ENCODE measurements at regions not wholly inside any gene's neighbourhood (a gene's known extent, or its start where the extent isn't known, plus 50 kb on each side); places are given as distances from the start of the nearest gene placed in this dataset.
"Not testable (repeated sequence)": the region's sequence is repeated elsewhere in the genome, so short reads cannot be mapped to it uniquely, and the experiment has no call there.

DNA sequence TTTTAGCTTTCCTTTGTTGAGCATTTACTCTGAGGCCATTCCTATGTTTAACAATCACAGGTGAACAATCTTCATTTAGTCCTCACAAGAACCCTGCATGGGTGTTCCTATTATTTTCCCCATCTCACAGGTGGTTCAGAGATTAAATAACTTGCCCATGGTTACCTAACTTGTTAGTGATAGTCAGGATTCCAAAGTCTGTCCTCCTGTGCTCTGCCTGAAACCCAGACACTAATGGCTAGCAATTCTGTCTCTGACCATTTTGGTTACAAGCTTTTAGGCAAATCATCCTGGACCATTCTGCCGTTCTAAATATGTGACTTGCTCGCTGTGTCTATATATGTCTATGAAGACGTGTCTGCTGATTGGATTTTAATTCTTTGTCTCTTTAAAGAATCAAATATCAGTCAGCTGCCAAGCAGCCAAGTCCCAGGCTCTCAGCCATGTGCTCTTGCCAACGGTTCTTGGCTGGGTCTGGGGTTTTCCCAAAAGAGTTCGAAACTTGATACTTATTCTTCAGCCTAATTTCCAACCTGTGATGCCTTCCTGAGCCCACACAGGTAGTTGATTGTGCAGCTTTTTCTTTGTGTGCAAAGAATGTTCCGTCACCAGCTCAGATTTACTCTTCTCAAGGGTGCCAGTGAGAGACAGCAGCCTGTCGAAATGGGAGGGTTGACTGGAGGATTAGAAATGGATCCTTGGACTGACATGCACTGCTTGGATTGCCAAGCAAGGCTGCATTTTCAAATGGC is 121.7 kb downstream of the NREP start:
- POLR2A ChIA-PET, result no interaction called here
- CTCF ChIA-PET, result no interaction called here

DNA sequence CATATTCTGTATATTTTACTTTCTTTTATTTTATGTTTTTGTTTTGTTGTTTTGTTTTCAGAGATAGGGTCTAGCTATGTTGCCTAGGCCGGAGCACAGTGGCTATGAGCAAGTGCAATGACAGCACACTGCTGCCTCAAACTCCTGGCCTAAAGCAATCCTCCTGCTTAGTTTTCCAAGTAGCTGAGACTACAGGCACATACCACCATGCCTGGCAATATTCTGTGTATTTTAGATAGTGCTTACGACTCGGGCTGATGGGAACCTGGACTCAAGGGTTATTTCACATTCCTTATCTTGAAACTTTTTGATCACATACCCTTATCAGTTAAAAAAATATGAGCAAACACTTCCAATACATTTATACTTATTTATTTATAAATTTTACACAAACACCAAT is 119.0 kb upstream of the STARD4 start:
- POLR2A ChIA-PET, result no interaction called here
- CTCF ChIA-PET, result no interaction called here

DNA sequence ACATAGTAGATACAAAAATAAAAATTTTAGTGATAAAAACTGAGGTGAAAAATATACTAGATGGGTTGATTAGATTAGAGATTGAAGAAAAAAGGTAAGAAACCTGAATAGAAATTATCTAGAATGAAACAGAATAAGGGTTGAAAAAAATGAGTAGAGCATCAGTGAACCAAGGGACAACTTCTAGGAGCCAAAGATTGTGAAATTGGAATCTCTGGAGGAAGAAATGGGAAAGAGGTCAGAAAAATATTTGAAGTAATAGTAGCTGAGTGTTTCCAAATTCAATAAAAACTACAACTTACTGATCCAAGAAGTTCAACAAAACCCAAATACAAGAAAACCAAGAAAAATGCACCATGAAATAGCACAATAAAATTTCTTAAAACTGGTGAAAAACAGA is 116.6 kb upstream of the STARD4 start:
- ChIA-PET CTCF (no interaction called here), POLR2A (no interaction called here)

DNA sequence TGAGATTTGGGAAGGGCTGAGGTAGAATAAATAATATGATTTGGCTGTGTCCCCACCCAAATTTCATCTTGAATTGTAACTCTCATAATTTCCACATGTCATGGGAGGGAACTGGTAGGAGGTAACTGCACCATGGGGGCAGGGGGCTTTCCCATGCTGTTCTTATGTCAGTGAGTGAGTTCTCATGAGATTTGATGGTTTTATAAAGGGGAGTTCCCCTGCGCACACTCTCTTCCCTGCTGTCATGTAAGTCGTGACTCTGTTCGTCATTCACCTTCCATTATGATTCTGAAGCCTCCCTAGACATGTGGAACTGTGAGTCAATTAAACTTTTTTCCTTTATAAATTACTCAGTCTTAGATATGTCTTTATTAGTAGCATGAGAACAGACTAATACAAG is 115.5 kb upstream of the STARD4 start:
- POLR2A ChIA-PET, result no interaction called here

DNA sequence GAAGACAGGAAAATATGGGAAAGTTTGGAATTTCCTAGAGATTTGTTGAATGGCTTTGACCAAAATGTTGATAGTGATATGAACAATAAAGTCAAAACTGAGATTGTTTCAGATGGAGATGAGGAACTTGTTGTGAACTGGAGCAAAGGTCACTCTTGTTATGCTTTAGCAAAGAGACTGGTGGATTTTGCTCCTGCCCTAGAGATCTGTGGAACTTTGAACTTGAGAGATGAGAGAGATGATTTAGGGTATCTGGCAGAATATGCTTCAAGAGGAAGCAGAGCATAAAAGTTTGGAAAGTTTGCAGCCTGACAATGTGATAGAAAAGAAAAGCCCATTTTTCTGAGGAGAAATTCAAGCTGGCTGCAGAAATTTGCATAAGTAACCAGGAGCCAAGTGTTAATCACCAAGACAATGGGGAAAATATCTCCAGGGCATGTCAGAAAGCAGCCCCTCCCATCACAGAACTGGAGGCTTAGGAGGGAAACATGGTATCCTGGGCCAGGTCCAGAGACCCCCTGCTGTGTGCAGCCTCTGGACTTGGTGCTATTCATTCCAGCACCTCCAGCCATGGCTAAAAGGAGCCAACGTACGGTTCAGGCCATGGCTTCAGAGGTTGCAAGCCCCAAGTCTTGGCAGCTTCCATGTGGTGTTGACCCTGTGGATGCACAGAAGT is 114.3 kb upstream of the STARD4 start:
- CTCF ChIA-PET, result no interaction called here

More for the DNA sequence above, 115.5 kb upstream of the STARD4 start:
- CTCF ChIA-PET, result no interaction called here

DNA sequence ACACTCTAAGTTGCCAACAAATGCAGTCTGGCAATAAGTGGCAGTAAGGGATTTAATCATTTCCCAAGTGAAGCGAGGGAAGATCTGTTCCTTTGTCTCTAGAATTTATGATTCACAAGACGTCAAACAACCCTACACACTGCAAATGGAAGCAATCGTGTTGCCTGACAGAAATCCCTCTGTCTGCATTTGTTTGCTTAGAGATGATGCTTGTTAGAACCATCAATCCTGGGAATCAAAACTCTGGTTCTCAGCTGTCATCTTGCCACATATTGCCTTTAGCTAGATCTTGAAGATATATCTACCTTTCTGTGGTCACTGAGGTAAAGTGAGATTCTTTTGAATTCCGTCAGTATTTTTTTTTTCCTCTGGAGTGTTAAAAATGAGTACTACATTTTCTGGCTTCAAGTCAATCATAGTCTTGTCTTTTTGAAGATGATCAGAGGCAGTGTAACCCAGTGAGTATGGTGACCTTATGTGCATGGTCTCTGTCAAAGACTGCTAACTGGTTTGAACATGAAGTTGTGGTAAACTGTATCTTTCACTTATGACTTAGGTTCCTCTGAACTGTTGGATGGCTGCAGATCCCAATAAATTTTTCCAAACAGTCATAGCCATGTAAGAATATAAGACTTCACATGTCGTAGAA is 106.4 kb upstream of the STARD4 start:
- CTCF ChIA-PET, result no interaction called here
- POLR2A ChIA-PET, result no interaction called here

More for the DNA sequence above, 114.3 kb upstream of the STARD4 start:
- POLR2A ChIA-PET, result no interaction called here

DNA sequence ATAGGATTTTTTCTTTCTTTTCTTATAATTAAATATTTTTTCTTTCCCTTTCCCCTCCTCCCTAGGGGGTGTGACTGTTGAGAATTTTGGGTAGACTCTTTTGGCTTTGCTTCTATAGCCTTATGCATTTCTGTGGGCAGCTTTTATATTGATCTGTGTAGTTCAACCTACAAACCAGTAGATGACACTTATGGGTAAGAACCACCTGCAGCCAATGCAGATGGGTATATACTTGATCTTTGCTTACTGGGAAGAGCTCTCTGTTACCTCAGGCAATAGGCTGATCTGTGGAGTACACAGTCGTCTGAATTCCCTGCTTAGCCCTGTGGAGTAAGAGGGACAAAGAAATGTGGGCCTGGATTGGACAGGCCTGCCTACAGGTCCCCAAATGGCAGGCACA is 102.7 kb upstream of the STARD4 start:
- CTCF ChIA-PET, result no interaction called here
- POLR2A ChIA-PET, result no interaction called here

DNA sequence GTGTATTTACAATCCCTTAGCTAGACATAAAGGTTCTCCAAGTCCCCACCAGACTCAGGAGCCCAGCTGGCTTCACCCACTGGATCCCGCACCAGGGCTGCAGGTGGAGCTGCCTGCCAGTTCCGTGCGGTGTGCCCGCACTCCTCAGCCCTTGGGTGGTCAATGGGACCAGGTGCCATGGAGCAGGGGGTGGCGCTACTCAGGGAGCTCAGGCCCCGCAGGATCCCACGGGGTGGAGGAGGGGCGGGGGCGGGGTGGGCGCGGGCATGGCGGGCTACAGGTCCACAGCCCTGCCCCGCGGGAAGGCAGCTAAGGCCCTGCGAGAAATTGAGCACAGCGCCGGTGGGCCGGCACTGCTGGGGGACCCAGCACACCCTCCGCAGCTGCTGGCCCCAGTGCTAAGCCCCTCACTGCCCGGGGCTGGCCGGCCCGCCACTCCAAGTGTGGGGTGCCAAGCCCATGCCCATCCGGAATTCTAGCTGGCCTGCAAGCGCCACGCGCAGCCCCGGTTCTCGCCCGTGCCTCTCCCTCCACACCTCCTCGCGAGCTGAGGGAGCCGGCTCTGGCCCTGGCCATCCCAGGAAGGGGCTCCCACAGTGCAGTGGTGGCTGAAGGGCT is 99.8 kb upstream of the STARD4 start:
- CTCF ChIA-PET, POLR2A ChIA-PET: not testable (repeated sequence)

DNA sequence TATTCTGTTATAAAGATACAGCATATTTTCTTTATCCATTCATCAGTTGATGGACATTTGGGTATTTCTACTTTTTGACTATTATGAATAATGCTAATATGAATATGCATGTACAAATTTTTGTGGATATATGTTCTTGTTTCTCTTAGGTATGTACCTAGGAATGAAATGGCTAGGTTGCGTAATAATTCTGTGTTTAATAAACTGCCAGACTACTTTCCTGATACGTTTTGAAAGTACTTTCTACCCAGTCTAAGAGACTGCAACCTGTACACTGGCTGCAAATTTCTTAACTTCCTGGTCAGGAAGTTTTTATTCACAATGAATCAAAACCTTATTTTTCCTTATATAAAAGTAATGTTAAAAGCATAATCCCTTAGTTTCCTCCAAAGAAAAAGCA is 93.9 kb upstream of the STARD4 start:
- ChIA-PET POLR2A (no interaction called here), CTCF (interaction anchor here (0.7 kb wide), 1 partner anchor 8 kb away, joined by 3 read pairs; no protein-coding TSS in a partner anchor)

DNA sequence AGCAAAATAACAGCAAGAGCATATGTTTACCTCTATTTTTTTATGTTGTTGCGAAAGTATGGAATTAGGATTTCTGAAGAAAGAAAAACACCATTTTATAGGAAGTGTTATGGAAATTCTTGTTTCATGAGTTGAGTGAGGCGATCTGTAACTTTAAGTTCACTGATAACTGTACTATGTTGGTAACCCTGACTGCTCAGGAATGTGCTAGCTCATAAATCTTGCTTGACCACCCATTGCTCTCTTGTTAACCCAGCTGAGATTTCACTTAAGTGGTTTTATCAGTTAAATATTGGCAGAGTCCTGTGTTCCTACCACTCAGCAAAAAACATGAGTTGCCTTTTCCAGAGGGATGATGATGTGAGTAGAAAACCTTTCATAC is 91.1 kb upstream of the STARD4 start:
- ChIA-PET CTCF (no interaction called here), POLR2A (no interaction called here)

DNA sequence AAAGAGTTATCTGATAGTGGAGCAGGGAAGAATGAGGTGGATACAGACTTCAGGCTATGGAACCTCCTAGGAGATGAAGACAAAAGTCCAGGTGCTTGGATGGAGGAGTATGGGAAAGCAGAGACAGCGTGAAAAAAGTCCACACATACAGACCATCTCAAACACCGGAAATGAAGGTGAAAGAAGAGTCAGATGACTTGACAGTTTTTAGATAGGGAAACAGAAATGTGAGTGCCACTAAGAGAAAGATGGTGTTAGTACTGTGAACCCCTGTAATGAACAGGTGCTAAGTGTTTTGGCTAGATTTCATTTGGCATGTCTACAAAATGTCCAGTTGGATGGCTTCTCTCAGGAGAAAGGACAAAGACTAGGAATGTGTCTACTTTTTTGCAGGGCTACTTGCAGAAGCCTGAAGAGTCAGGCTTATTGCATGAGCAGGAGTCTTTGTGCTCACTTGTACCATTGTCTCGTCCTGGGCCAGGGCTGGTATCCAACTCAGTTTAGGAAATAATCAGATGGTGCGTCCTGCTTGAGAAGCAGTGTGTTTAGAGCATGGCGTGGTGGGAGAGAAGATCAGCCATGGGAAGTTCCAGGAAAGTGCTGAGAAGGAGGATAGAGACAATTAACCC is 90.6 kb upstream of the STARD4 start:
- ChIA-PET CTCF (no interaction called here), POLR2A (no interaction called here)

DNA sequence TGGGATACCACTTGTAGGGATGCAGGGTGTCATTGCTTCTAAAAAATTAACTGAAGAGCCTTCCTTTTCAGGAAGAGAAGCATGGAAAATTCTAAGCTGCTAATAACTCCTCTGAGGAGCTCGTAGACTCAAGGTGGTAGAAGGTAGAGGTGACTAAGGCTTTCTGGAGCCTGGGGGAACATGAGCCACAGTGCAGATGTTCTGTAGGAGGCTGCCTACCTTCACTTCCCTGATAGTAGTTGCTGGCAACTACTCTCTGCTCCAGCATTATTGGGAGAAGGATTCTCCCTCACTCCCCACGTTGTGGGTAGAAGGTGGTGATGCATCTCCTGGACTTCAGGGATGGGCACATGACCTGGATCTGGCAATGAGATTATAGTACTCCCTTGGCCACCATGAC is 86.7 kb upstream of the STARD4 start:
- ChIA-PET CTCF (no interaction called here), POLR2A (no interaction called here)

DNA sequence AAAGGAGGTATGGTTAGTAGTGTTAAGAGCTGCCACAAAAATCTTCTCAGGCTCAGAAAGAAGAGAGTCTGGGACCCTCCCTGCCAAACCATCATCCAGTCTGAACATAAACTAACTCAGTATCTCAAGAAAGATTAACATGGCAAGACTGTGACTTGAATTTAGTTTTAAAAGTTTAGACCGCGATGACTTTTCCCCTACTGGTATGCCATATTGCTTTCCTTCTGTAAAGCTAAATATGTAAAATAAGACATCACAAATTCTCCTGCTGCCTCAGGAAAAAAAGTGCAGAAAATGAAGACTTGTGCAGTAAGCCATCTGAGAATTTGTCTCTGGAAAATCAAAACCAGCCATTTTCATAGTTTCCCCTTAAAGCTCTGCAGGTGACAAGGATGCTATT is 85.2 kb upstream of the STARD4 start:
- CTCF ChIA-PET, result interaction anchor here (0.6 to 1.1 kb wide), 2 partner anchors 9 to 45 kb away, joined by 3 read pairs; no protein-coding TSS in a partner anchor
- POLR2A ChIA-PET, result no interaction called here

DNA sequence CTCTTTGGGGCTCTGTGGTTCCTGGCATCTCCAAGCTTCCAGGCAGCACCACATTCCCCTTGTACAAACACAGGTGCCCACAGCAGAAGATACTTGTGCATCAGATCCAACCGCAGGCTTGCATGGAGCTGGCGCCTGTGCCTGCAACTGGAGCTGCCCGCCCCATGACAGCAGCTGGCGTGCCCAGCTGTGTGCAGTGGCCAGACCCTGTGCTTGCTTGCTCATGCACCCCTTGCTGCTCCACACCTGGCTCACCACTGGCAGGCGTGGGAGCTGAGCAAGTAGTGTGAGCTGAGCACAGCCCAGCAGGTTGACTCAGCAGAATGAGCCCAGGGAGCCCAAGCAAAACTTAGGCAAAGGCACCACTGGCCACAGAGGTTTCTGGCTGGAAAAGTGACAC is 84.4 kb upstream of the STARD4 start:
- ChIA-PET CTCF (no interaction called here), POLR2A (no interaction called here)

DNA sequence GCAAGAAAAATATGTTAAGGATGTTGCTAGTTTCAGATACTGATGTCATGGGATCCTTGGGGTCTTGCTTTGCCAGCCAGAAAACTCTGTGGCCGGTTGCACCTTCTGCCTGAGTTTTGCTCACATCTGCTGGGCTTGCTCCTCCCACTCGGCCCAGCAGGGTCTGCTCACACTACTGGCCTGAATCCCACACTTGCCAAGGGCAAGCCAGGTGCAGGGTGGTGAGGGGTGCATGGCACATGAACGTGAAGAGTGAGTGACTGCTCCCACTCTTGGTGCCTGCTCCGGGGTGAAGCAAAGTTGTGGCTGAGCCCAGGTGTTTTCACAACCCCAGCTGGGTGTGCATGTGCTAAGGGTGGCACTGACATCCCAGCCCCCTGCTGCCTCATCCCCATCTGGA is 83.1 kb upstream of the STARD4 start:
- ChIA-PET CTCF (no interaction called here), POLR2A (no interaction called here)

DNA sequence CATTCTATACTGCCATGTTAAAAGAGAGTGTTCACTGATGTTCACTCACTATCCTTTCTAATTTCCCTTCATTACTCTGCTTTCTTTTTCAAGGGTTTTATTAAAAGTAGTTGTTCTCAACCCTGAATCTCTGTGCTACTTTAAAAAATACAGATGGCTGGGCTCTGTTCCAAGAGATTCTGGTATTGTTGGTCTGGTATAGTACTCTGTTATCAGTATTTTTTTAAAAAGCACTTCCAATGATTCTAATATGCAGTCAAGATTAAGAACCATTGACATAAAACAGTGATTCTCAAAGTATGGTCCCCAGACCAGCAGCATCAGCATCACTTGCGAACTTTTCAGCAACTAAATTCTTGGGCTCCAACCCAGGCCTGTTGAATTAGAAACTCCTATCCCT is 77.0 kb upstream of the STARD4 start:
- CTCF ChIA-PET, result no interaction called here
- POLR2A ChIA-PET, result no interaction called here

DNA sequence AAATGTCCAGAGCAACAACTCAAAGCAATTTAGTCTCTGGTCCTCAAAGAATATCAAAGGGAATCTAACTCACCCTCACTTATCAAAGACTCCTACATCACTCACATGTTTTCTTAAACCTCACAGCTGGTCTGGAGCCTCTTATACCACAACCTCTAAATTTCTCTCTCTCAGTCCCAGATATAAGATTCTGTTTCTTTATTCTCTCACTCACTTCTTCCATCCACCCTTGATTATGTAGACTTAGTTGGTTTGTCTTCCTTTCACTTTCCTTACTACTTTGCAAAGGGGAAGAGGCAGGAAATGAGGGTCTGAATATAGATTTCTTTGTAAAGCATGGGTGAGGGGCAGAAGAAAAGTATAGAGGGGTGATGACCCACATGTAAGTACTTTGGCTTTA is 75.4 kb upstream of the STARD4 start:
- POLR2A ChIA-PET, result no interaction called here
- CTCF ChIA-PET, result no interaction called here

DNA sequence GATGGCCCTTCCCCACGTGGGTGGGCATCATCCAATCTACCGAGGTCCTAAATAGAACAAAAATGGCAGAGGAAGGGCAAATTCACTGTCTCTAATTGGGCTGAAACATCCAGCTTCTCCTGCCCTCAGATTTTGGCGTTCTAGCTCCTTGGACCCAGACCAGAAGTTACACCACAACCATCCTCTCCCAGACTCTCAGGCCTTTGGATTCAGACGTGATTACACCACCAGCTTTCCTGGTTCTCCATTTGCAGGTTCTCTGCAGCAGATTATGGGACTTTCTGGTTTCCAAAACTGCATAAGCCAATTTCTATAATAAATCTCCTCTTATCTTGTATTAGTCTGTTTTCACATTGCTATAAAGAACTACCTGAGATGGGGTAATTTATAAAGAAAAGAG is 73.6 kb upstream of the STARD4 start:
- ChIA-PET POLR2A (no interaction called here), CTCF (no interaction called here)

DNA sequence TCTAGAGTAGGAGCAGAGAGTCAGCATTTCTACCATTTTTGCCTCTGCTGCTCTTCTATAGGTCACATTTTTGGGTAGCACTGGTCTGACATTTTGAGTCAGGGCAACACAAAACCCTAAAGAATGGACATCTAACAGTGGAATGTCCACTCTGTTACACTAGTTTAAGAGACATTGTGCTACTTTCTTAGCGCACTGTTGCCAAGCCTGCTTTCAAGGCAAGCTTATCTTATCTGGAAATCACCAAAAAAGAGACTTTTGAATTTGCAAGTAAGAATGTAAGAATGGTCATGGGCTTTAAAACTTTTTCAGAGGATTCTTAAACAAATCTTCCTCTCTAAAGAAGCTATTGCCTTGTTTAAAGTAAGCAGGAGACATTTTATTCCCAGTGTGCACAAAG is 73.0 kb upstream of the STARD4 start:
- ChIA-PET CTCF (no interaction called here), POLR2A (no interaction called here)

DNA sequence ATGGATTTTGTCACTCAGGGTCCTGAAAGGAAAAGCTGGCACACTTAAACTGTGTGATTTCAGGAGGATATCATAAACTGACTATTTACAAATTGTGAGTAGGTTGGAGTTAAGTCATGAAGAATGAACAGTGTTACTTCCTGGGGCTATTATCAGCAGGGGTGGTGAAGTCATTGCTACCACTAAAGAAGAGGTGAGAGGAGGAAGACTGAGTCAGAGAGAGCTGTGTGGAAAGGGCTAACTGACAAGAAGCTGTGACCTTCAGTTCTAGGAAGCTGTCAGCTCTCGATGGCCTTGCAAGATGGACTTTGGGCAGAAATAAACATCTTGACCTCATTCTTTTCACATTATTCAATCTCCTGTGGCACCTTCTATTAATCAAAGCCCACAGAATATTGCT is 72.3 kb upstream of the STARD4 start:
- POLR2A ChIA-PET, result no interaction called here

DNA sequence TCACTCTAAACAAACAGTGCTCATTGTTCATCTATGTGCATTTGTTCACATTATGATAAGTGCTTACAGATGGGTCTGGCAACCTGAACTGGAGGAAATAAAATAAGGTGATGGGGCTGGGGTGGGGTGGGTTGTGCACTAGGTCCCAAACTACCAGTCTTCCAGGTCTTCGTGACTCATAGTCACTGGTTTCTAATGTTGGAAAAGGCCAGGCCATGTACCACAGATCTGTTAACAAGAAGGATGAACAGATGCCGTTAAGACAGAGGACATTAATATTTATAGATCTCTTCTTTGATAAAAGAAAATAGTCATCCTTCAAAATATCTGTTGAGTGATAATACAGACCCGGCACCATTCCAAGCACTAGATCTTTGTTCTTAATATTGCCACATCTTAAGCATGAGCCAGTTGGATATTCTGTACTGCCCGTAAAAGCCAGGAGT is 71.4 kb upstream of the STARD4 start:
- ChIA-PET POLR2A (no interaction called here), CTCF (no interaction called here)

More for the DNA sequence above, 72.3 kb upstream of the STARD4 start:
- CTCF ChIA-PET, result no interaction called here

Measured in activated CD8-positive, alpha-beta memory T cell treated with anti-CD3 and anti-CD28 coated beads for 36 hours (primary cell).